ENCODE measurements at regions not wholly inside any gene's neighbourhood (a gene's known extent, or its start where the extent isn't known, plus 50 kb on each side); places are given as distances from the start of the nearest gene placed in this dataset.
A peak's percentile ranks its signal among the peaks of the same experiment; 100 is the strongest.

DNA sequence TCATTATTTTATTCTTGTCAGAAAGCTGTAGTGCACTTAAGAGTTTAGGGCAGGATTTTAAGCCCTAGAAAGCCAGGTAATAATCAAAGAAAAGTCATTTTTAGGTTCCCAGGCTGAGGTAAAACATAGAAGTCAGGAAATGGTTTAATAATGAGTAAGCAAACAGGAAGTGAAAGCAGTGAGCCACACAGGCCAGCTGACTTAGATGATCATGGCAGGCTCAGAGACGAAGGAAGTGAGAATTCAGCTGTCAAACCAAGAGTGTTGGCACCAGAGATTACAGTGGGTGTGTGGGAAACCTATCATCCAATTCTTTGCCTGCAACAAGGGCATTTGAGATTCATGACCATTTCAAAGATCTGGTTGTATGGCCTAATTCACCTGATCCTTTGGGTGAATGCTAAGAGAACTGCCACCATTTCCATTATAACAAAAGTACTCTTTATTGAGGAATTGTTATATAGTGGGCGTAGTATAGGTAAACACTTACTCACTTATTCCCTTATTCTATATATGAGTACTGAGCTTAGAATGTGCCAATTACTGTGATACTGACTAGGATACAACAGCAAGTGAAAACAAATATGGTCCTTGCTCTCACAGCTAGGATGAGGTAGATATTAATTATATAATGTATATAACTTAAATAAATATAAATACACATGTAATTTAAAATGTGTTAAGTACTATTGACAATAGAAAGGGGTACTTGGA, 103.7 kb upstream of the EDNRB start:
- Mint-ChIP-seq H3K4me3 (no peak overlapping the region), H3K27ac (peak overlapping the region; percentile 22), H3K36me3 (ENCODE audit: low read depth) (no peaks in the 10 kb centered on the region), H3K4me1 (ENCODE audit: low read depth) (peaks cover 10% of the 10 kb centered on the region), H3K27me3 (no peaks in the 10 kb centered on the region), H3K9me3 (no peaks in the 10 kb centered on the region)
- H3K4me1 ChIP-seq (ENCODE audit: insufficient read depth, low read length) = peaks cover 3% of the 10 kb centered on the region
- H3K27ac ChIP-seq (ENCODE audit: low read depth in 1 of 2, low read length in 2 of 2) = peak overlapping the region in 1 of 2 donors; percentile 34
- H3K27me3 ChIP-seq (ENCODE audit: control insufficient read depth in 1 of 2, insufficient read depth in 2 of 2, low read length in 2 of 2) = no peaks in the 10 kb centered on the region
- DNase-seq (peak in 11 of 14 experiments; percentile 0 to 76 (median 7)), ATAC-seq (ENCODE audit: poor library complexity) (peak; percentile 86)
- POLR2A ChIA-PET = no interaction called here
- no peaks in the 10 kb centered on the region for H3K36me3 ChIP-seq (ENCODE audit: insufficient read depth, low read length)
- TF ChIP-seq, protein P1, sequence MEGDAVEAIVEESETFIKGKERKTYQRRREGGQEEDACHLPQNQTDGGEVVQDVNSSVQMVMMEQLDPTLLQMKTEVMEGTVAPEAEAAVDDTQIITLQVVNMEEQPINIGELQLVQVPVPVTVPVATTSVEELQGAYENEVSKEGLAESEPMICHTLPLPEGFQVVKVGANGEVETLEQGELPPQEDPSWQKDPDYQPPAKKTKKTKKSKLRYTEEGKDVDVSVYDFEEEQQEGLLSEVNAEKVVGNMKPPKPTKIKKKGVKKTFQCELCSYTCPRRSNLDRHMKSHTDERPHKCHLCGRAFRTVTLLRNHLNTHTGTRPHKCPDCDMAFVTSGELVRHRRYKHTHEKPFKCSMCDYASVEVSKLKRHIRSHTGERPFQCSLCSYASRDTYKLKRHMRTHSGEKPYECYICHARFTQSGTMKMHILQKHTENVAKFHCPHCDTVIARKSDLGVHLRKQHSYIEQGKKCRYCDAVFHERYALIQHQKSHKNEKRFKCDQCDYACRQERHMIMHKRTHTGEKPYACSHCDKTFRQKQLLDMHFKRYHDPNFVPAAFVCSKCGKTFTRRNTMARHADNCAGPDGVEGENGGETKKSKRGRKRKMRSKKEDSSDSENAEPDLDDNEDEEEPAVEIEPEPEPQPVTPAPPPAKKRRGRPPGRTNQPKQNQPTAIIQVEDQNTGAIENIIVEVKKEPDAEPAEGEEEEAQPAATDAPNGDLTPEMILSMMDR (IDR thresholded peaks at IDR 0.05) = no peak
- H3K9me3 ChIP-seq (ENCODE audit: control insufficient read depth in 1 of 2, insufficient read depth in 1 of 2, low read length in 2 of 2) = no peaks in the 10 kb centered on the region
- intact Hi-C loops (cut with DNase I, micrococcal nuclease) = no loop called here
- no peak overlapping the region for H3K4me3 ChIP-seq (ENCODE audit: low read length)
- CTCF ChIA-PET = no interaction called here

DNA sequence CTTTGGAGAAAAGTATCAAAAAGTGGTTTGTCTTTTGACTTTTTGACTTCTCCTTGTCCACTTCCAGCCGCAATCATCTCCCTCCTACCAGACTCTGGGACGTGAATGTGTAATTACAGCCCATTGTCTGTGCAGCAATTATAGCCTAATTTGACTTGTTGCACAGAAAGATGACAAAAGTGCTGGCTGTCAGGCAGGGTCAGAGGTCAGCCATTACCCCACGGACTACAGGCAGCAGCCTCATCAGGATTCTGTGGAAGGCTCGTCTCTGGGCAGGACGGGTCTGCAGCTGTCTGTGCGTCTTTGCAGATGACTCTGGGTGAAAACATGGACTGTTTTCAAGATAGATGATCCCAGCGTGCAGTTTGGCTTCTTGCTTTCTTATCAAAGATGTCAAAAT, 102.2 kb upstream of the EDNRB start:
- Mint-ChIP-seq H3K9me3 (peaks cover 4% of the 10 kb centered on the region), H3K4me3 (no peak overlapping the region), H3K36me3 (ENCODE audit: low read depth) (no peaks in the 10 kb centered on the region), H3K27ac (no peak overlapping the region), H3K27me3 (no peaks in the 10 kb centered on the region), H3K4me1 (ENCODE audit: low read depth) (peaks cover 10% of the 10 kb centered on the region)
- intact Hi-C loops (cut with DNase I, micrococcal nuclease) = no loop called here
- H3K9me3 ChIP-seq (ENCODE audit: control insufficient read depth in 1 of 2, insufficient read depth in 1 of 2, low read length in 2 of 2) = no peaks in the 10 kb centered on the region
- H3K36me3 ChIP-seq (ENCODE audit: insufficient read depth, low read length) = no peaks in the 10 kb centered on the region
- ChIA-PET CTCF (no interaction called here), POLR2A (no interaction called here)
- peaks cover 3% of the 10 kb centered on the region for H3K4me1 ChIP-seq (ENCODE audit: insufficient read depth, low read length)
- TF ChIP-seq, protein P1 (IDR thresholded peaks at IDR 0.05) = no peak
- H3K27ac ChIP-seq (ENCODE audit: low read depth in 1 of 2, low read length in 2 of 2) = no peak overlapping the region
- no peak for DNase-seq
- H3K27me3 ChIP-seq (ENCODE audit: control insufficient read depth in 1 of 2, insufficient read depth in 2 of 2, low read length in 2 of 2) = no peaks in the 10 kb centered on the region
- no peak overlapping the region for H3K4me3 ChIP-seq (ENCODE audit: low read length)
- ATAC-seq (ENCODE audit: poor library complexity) = no peak

DNA sequence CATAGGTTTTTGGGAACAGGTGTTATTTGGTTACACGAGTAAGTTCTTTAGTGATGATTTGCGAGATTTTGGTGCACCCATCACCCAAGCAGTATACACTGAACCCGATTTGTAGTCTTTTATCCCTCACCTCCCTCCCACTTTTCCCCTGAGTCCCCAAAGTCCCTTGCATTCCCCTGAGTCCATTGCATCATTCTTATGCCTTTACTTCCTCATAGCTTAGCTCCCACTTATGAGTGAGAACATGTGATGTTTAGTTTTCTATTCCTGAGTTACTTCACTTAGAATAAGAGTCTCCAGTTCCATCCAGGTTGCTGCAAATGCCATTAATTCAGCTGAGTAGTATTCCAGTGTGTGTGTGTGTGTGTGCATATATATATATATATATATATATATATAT, 97.2 kb upstream of the EDNRB start:
- intact Hi-C loops (cut with DNase I, micrococcal nuclease) = no loop called here
- ATAC-seq (ENCODE audit: poor library complexity) = no peak
- Mint-ChIP-seq H3K27me3 (no peaks in the 10 kb centered on the region), H3K27ac (no peak overlapping the region), H3K4me1 (ENCODE audit: low read depth) (no peaks in the 10 kb centered on the region), H3K36me3 (ENCODE audit: low read depth) (no peaks in the 10 kb centered on the region), H3K4me3 (no peak overlapping the region), H3K9me3 (peaks cover 4% of the 10 kb centered on the region)
- Histone ChIP-seq H3K4me3 (ENCODE audit: low read length) (no peak overlapping the region), H3K27ac (ENCODE audit: low read depth in 1 of 2, low read length in 2 of 2) (no peak overlapping the region), H3K9me3 (ENCODE audit: control insufficient read depth in 1 of 2, insufficient read depth in 1 of 2, low read length in 2 of 2) (no peaks in the 10 kb centered on the region), H3K36me3 (ENCODE audit: insufficient read depth, low read length) (no peaks in the 10 kb centered on the region), H3K27me3 (ENCODE audit: control insufficient read depth in 1 of 2, insufficient read depth in 2 of 2, low read length in 2 of 2) (no peaks in the 10 kb centered on the region), H3K4me1 (ENCODE audit: insufficient read depth, low read length) (no peaks in the 10 kb centered on the region)
- POLR2A ChIA-PET = no interaction called here
- CTCF ChIA-PET = no interaction called here
- peak in 2 of 14 experiments; percentile 6 to 11 for DNase-seq
- TF ChIP-seq, protein P1 (IDR thresholded peaks at IDR 0.05) = no peak

All from CD4-positive, alpha-beta T cell (primary cell).